GM12872 (cell line): ENCODE measurements at regions not wholly inside any gene's neighbourhood (a gene's known extent, or its start where the extent isn't known, plus 50 kb on each side); places are given as distances from the start of the nearest gene placed in this dataset.

Experiments used
- TF ChIP-seq, protein P1 (sequence below): IDR thresholded peaks from 3 replicates; pipeline ENCODE4 v1.5.1; 2011; ENCODE audit warnings: low read depth, mild to moderate bottlenecking, low read length, moderate library complexity; ENCODE audit not compliant: insufficient read depth

DNA sequence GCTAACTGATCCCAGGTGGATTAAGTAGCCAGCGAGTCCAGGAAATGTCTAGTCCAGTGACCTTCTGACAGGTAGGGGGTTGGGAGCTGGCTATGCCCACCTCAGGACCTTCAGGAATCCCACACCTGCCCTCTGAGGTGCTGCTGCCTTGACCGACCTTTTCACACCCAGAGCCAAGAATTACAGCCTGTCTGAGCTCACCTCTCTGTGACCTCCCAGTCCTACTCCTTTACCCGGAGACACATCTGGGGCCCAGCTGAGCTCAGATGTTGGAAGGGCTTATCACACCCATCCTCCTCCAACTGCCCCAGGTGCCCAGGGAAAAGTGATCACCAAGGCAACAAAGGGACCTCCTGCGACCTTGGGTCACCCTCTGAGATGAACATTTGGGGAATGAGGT lies 413.3 kb upstream of the TNP1 start:
- TF ChIP-seq, protein P1, sequence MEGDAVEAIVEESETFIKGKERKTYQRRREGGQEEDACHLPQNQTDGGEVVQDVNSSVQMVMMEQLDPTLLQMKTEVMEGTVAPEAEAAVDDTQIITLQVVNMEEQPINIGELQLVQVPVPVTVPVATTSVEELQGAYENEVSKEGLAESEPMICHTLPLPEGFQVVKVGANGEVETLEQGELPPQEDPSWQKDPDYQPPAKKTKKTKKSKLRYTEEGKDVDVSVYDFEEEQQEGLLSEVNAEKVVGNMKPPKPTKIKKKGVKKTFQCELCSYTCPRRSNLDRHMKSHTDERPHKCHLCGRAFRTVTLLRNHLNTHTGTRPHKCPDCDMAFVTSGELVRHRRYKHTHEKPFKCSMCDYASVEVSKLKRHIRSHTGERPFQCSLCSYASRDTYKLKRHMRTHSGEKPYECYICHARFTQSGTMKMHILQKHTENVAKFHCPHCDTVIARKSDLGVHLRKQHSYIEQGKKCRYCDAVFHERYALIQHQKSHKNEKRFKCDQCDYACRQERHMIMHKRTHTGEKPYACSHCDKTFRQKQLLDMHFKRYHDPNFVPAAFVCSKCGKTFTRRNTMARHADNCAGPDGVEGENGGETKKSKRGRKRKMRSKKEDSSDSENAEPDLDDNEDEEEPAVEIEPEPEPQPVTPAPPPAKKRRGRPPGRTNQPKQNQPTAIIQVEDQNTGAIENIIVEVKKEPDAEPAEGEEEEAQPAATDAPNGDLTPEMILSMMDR, result no peak

- TF ChIP-seq, protein P1, result no peak
Measured at GRCh38 chr2:217271813-217272212, 411.9 kb upstream of the TNP1 start.

- TF ChIP-seq, protein P1, result no peak
Measured at GRCh38 chr2:217270485-217271121, 410.7 kb upstream of the TNP1 start.

- TF ChIP-seq, protein P1, result no peak
Measured at GRCh38 chr2:217269701-217270484, 410.0 kb upstream of the TNP1 start.

GRCh38 chr2:217268978-217269377 lies 409.1 kb upstream of the TNP1 start:
- TF ChIP-seq, protein P1, result no peak

GRCh38 chr2:217267758-217268157 lies 407.9 kb upstream of the TNP1 start:
- TF ChIP-seq, protein P1, result no peak

GRCh38 chr2:217263756-217264155 lies 403.9 kb upstream of the TNP1 start:
- TF ChIP-seq, protein P1, result no peak
